HCT116 (cell line): ENCODE measurements at regions not wholly inside any gene's neighbourhood (a gene's known extent, or its start where the extent isn't known, plus 50 kb on each side); places are given as distances from the start of the nearest gene placed in this dataset.

Experiments
- ATAC-seq: fragments of 200-7000 bp; cut with Tn5 transposase; 2 replicates; pipeline ENCODE4 v1.9.1; 2020; ENCODE audit warnings: mild to moderate bottlenecking, moderate library complexity
- BruUV-seq: library from RNA; stranded (reverse); fragments of 400-500 nt; replicated peaks from 2 replicates; lab custom pipeline; 2021; lab: Mats Ljungman, UMichigan
- CTCF ChIA-PET: fragments of 300-600 bp; sonication (Branson Sonifier 250); formaldehyde crosslinking; loops from one replicate; lab custom pipeline; 2021; ENCODE audit warnings: antibody characterized with exemption; lab: Charles Lee
- POLR2A ChIA-PET: fragments of 300-600, 350-600 bp; sonication (Branson Sonifier 250); formaldehyde crosslinking; loops from one replicate; lab custom pipeline; 2021; ENCODE audit warnings: antibody characterized with exemption; lab: Charles Lee
- RAD21 ChIA-PET, 2 experiments: fragments of 300-600 bp; sonication (Branson Sonifier 250); formaldehyde crosslinking; loops; one replicate each; lab custom pipeline; 2023; ENCODE audit warnings: low total read pairs in 2 of 2; ENCODE audit not compliant: uncharacterized antibody in 2 of 2, unreplicated experiment in 2 of 2, low non-redundant PET in 1 of 2; lab: Charles Lee
- DNase-seq: peaks from one replicate; pipeline ENCODE4 v3.0.0-alpha.2; 2010; ENCODE audit warnings: low read depth, low spot score
- H2AFZ ChIP-seq: fragments of 200-600 bp; shearing (Covaris generic), sonication (generic); 2 replicates; pipeline ENCODE4 v1.6.1; 2017; ENCODE audit warnings: low read depth, mixed run types, mixed read lengths, antibody characterized with exemption, low read length; ENCODE audit not compliant: poor library complexity, severe bottlenecking
- H3K27ac ChIP-seq: 2 replicates; pipeline ENCODE4 v1.5.1; 2012; ENCODE audit warnings: low read depth, low read length
- H3K27me3 ChIP-seq: fragments of 200-600 bp; sonication (generic); 2 replicates; pipeline ENCODE4 v1.6.1; 2016; ENCODE audit warnings: mixed run types, low read length, mixed read lengths; ENCODE audit not compliant: insufficient read depth
- H3K36me3 ChIP-seq, 2 experiments: fragments of 200-500 bp in 1 of 2; fragments of 200-600 bp in 1 of 2; sonication (Bioruptor generic) in 1 of 2; sonication (generic) in 1 of 2; 2 replicates each; pipeline versions ENCODE4 v1.5.1 to v1.6.1; 2014 to 2016; ENCODE audit warnings: low read length in 2 of 2, inconsistent platforms in 1 of 2, mixed read lengths in 1 of 2, mixed run types in 1 of 2; ENCODE audit not compliant: insufficient read depth in 2 of 2, control insufficient read depth in 1 of 2
- H3K4me1 ChIP-seq, 2 experiments: fragments of 200-600 bp in 1 of 2; sonication (generic) in 1 of 2; 2 replicates each; pipeline versions ENCODE4 v1.5.1 to v1.6.1; 2012 to 2017; ENCODE audit warnings: low read length in 2 of 2, inconsistent platforms in 1 of 2, mild to moderate bottlenecking in 1 of 2, mixed read lengths in 1 of 2, mixed run types in 1 of 2, moderate library complexity in 1 of 2; ENCODE audit not compliant: insufficient read depth in 2 of 2, control insufficient read depth in 1 of 2
- H3K4me2 ChIP-seq: fragments of 200-600 bp; sonication (generic); 2 replicates; pipeline ENCODE4 v1.6.1; 2017; ENCODE audit warnings: mixed run types, low read length, mixed read lengths
- H3K4me3 ChIP-seq, 2 experiments: fragments of 200-600 bp in 1 of 2; sonication (generic) in 1 of 2; replicated peaks in 1 of 2; 2 replicates each; pipeline ENCODE4 v1.5.1; 2011 to 2016; ENCODE audit warnings: low read length in 2 of 2, control low read depth in 1 of 2, low read depth in 1 of 2, mild to moderate bottlenecking in 1 of 2, mixed read lengths in 1 of 2, mixed run types in 1 of 2
- H3K79me2 ChIP-seq: fragments of 200-600 bp; sonication (generic); 2 replicates; pipeline ENCODE4 v1.6.1; 2017; ENCODE audit warnings: mild to moderate bottlenecking, mixed run types, low read length, moderate library complexity, mixed read lengths; ENCODE audit not compliant: insufficient read depth
- H3K9ac ChIP-seq: fragments of 200-600 bp; sonication (generic); 2 replicates; pipeline ENCODE4 v1.6.1; 2016; ENCODE audit warnings: low read length, mixed read lengths
- H3K9me2 ChIP-seq: fragments of 200-600 bp; sonication (generic), shearing (Covaris generic); 2 replicates; pipeline ENCODE4 v1.6.1; 2017; ENCODE audit warnings: mixed run types, mild to moderate bottlenecking, moderate library complexity; ENCODE audit not compliant: insufficient read depth
- H3K9me3 ChIP-seq, 2 experiments: fragments of 200-500 bp in 1 of 2; fragments of 200-600 bp in 1 of 2; sonication (Bioruptor generic) in 1 of 2; sonication (generic) in 1 of 2; 2 replicates each; pipeline ENCODE4 v1.6.1; 2014 to 2017; ENCODE audit warnings: low read length in 2 of 2, mixed read lengths in 2 of 2, inconsistent platforms in 1 of 2, low read depth in 1 of 2, mild to moderate bottlenecking in 1 of 2, mixed run types in 1 of 2, moderate library complexity in 1 of 2; ENCODE audit not compliant: control insufficient read depth in 1 of 2, insufficient read depth in 1 of 2
- H4K20me1 ChIP-seq: fragments of 200-600 bp; sonication (generic), shearing (Covaris generic); 2 replicates; pipeline ENCODE4 v1.6.1; 2017; ENCODE audit warnings: mixed run types, mild to moderate bottlenecking, moderate library complexity; ENCODE audit not compliant: insufficient read depth
- ATF3 ChIP-seq: IDR thresholded peaks from 2 replicates; pipeline ENCODE4 v1.6.1; 2012
- CBX3 ChIP-seq: IDR thresholded peaks from 2 replicates; pipeline ENCODE4 v1.6.1; 2012; ENCODE audit warnings: low read depth
- EGR1 ChIP-seq: IDR thresholded peaks from 2 replicates; pipeline ENCODE4 v1.6.1; 2012; ENCODE audit warnings: low read depth
- EZH2 ChIP-seq: fragments of 200-600 bp; sonication (generic); IDR thresholded peaks from 2 replicates; pipeline ENCODE4 v1.6.1; 2017; ENCODE audit warnings: antibody characterized with exemption, mixed run types
- EZH2phosphoT487 ChIP-seq: fragments of 200-600 bp; IDR thresholded peaks from 2 replicates; pipeline ENCODE4 v1.6.1; 2018; ENCODE audit warnings: antibody characterized with exemption, borderline replicate concordance
- FOSL1 ChIP-seq: IDR thresholded peaks from 2 replicates; pipeline ENCODE4 v1.6.1; 2012; ENCODE audit warnings: low read depth
- JUND ChIP-seq: IDR thresholded peaks from 2 replicates; pipeline ENCODE4 v1.6.1; 2012
- MAX ChIP-seq: IDR thresholded peaks from 2 replicates; pipeline ENCODE4 v1.6.1; 2012
- POLR2A ChIP-seq: IDR thresholded peaks from 2 replicates; pipeline ENCODE4 v1.7.0; 2011; ENCODE audit warnings: borderline replicate concordance; ENCODE audit not compliant: insufficient read depth, insufficient read length; ENCODE audit errors: extremely low read depth
- POLR2AphosphoS5 ChIP-seq: IDR thresholded peaks from 2 replicates; pipeline ENCODE4 v1.6.1; 2011; ENCODE audit warnings: mild to moderate bottlenecking, low read depth, low read length, moderate library complexity
- RAD21 ChIP-seq: IDR thresholded peaks from 2 replicates; pipeline ENCODE4 v1.6.1; 2012; ENCODE audit warnings: low read depth, mild to moderate bottlenecking
- SIN3A ChIP-seq: IDR thresholded peaks from 2 replicates; pipeline ENCODE4 v1.6.1; 2012; ENCODE audit warnings: low read depth
- SP1 ChIP-seq: IDR thresholded peaks from 2 replicates; pipeline ENCODE4 v1.6.1; 2012; ENCODE audit warnings: low read depth
- SRF ChIP-seq: IDR thresholded peaks from 2 replicates; pipeline ENCODE4 v1.6.1; 2012; ENCODE audit warnings: low read depth
- YY1 ChIP-seq: IDR thresholded peaks from 2 replicates; pipeline ENCODE4 v1.6.1; 2011; ENCODE audit warnings: low read length, low read depth, moderate library complexity, mild to moderate bottlenecking; ENCODE audit not compliant: insufficient replicate concordance; ENCODE audit errors: extremely low read depth
- ZBTB33 ChIP-seq: IDR thresholded peaks from 2 replicates; pipeline ENCODE4 v1.6.1; 2011; ENCODE audit warnings: mild to moderate bottlenecking, low read length, moderate library complexity; ENCODE audit not compliant: insufficient replicate concordance; ENCODE audit errors: extremely low read depth
- ZNF274 ChIP-seq: fragments of 200-500 bp; sonication (Bioruptor generic); IDR thresholded peaks from 2 replicates; pipeline ENCODE4 v1.6.1; 2014; ENCODE audit warnings: mild to moderate bottlenecking, low read depth, low read length, inconsistent platforms
- intact Hi-C: fragments of 100-400 bp; cut with micrococcal nuclease; formaldehyde crosslinking; loops from 2 replicates; pipeline ENCODE4 v1.10.0; 2022
- TF ChIP-seq, protein P1 (sequence below), 3 experiments: fragments of 200-600 bp in 1 of 3; sonication (generic) in 1 of 3; IDR thresholded peaks in 2 of 3; conservative IDR thresholded peaks in 1 of 3; 2 replicates each; pipeline ENCODE4 v1.5.1; 2012 to 2017; ENCODE audit warnings: low read depth in 2 of 3, low read length in 2 of 3, antibody characterized with exemption in 1 of 3, borderline replicate concordance in 1 of 3, control low read depth in 1 of 3, mild to moderate bottlenecking in 1 of 3, mixed read lengths in 1 of 3, mixed run types in 1 of 3, moderate library complexity in 1 of 3; ENCODE audit not compliant: insufficient read depth in 1 of 3
- TF ChIP-seq, protein P2 (sequence below): IDR thresholded peaks from 2 replicates; pipeline ENCODE4 v1.6.1; 2012; ENCODE audit warnings: low read depth

DNA sequence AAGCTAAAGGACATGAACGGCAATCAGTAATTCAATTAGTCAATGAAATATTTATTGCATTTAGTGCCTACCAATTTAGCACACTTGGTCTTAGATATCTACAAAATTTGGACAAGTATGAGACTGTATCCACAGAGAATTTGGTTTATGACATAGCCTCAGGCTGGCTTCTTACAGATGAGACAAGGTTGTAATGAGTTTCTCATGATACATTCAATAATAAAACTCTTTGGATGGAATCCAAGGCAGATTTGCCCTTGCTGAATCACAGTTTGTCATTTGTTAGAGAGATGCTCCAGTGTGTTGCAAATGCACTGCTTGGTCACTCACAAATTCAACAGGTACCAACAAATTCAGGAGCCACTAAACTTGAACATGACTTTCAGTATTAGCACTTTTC, 162.5 kb downstream of the GPR37 start:
- POLR2A ChIA-PET = no interaction called here
- Histone ChIP-seq H4K20me1 (no peaks in the 10 kb centered on the region), H3K27me3 (no peaks in the 10 kb centered on the region), H3K4me2 (no peak overlapping the region), H3K4me1 (no peaks in the 10 kb centered on the region), H3K36me3 (no peaks in the 10 kb centered on the region), H3K4me3 (no peak overlapping the region)
- BruUV-seq = no TSS peak
- no peak for DNase-seq
- intact Hi-C loops = no loop called here
- TF ChIP-seq SRF = no peak
- no peak for TF ChIP-seq ATF3
- no peak for TF ChIP-seq SIN3A
- TF ChIP-seq, protein P1, sequence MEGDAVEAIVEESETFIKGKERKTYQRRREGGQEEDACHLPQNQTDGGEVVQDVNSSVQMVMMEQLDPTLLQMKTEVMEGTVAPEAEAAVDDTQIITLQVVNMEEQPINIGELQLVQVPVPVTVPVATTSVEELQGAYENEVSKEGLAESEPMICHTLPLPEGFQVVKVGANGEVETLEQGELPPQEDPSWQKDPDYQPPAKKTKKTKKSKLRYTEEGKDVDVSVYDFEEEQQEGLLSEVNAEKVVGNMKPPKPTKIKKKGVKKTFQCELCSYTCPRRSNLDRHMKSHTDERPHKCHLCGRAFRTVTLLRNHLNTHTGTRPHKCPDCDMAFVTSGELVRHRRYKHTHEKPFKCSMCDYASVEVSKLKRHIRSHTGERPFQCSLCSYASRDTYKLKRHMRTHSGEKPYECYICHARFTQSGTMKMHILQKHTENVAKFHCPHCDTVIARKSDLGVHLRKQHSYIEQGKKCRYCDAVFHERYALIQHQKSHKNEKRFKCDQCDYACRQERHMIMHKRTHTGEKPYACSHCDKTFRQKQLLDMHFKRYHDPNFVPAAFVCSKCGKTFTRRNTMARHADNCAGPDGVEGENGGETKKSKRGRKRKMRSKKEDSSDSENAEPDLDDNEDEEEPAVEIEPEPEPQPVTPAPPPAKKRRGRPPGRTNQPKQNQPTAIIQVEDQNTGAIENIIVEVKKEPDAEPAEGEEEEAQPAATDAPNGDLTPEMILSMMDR (IDR thresholded peaks at IDR 0.05 in 2 of 3, conservative IDR thresholded peaks at IDR 0.05 in 1 of 3; ENCODE audit: borderline replicate concordance in 1 of 3, insufficient read depth in 1 of 3, low read depth in 2 of 3, low read length in 2 of 3) = no peak
- TF ChIP-seq ZNF274 = no peak
- TF ChIP-seq EZH2 = no peak
- no peak for TF ChIP-seq EZH2phosphoT487
- TF ChIP-seq RAD21 = no peak
- TF ChIP-seq, protein P2, sequence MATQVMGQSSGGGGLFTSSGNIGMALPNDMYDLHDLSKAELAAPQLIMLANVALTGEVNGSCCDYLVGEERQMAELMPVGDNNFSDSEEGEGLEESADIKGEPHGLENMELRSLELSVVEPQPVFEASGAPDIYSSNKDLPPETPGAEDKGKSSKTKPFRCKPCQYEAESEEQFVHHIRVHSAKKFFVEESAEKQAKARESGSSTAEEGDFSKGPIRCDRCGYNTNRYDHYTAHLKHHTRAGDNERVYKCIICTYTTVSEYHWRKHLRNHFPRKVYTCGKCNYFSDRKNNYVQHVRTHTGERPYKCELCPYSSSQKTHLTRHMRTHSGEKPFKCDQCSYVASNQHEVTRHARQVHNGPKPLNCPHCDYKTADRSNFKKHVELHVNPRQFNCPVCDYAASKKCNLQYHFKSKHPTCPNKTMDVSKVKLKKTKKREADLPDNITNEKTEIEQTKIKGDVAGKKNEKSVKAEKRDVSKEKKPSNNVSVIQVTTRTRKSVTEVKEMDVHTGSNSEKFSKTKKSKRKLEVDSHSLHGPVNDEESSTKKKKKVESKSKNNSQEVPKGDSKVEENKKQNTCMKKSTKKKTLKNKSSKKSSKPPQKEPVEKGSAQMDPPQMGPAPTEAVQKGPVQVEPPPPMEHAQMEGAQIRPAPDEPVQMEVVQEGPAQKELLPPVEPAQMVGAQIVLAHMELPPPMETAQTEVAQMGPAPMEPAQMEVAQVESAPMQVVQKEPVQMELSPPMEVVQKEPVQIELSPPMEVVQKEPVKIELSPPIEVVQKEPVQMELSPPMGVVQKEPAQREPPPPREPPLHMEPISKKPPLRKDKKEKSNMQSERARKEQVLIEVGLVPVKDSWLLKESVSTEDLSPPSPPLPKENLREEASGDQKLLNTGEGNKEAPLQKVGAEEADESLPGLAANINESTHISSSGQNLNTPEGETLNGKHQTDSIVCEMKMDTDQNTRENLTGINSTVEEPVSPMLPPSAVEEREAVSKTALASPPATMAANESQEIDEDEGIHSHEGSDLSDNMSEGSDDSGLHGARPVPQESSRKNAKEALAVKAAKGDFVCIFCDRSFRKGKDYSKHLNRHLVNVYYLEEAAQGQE = no peak
- no peak for TF ChIP-seq ZBTB33
- no peak for TF ChIP-seq JUND
- TF ChIP-seq POLR2AphosphoS5 = no peak
- no peak for TF ChIP-seq SP1
- no peak for TF ChIP-seq EGR1
- no peak for TF ChIP-seq MAX
- TF ChIP-seq FOSL1 = no peak
- no peak for TF ChIP-seq YY1
- no peak for TF ChIP-seq CBX3
- no peak for TF ChIP-seq POLR2A
- TF ChIP-seq, all 23 proteins: peak for 0
- Histone ChIP-seq H3K9ac (no peak overlapping the region), H3K9me2 (no peaks in the 10 kb centered on the region), H3K79me2 (no peaks in the 10 kb centered on the region), H3K27ac (no peak overlapping the region), H3K9me3 (no peaks in the 10 kb centered on the region), H2AFZ (no peak overlapping the region)
- ChIA-PET CTCF (no interaction called here), RAD21 (no interaction called here)
- no peak for ATAC-seq
